Spleen (tissue), 7 donors: ENCODE measurements at regions not wholly inside any gene's neighbourhood (a gene's known extent, or its start where the extent isn't known, plus 50 kb on each side); places are given as distances from the start of the nearest gene placed in this dataset.
A peak's percentile ranks its signal among the peaks of the same experiment; 100 is the strongest.

ENCODE experiments used
- CTCF ChIP-seq, 11 experiments: fragments of 200-600 bp in 7 of 11; fragments of 450-650 bp in 4 of 11; sonication (generic) in 4 of 11; IDR thresholded peaks in 8 of 11; conservative IDR thresholded peaks in 3 of 11; 1 replicate in 7 of 11; 2 replicates in 4 of 11; pipeline versions ENCODE4 v1.4.0 to v1.8.0; 2016 to 2021; ENCODE audit warnings: antibody characterized with exemption in 11 of 11, inconsistent platforms in 4 of 11, mild to moderate bottlenecking in 1 of 11
- POLR2A ChIP-seq, 3 donors: fragments of 450-650 bp; IDR thresholded peaks; one replicate each; pipeline ENCODE4 v1.5.1; 2017; ENCODE audit warnings: antibody characterized with exemption in 3 of 3, mild to moderate bottlenecking in 1 of 3
- donor health status: DM: no; HTN: no; CAD: no; lungs with moderate emphysema.
- donor health status: DM: no; HTN: no; CAD: no.
- donor health status: DM: no; HTN: no; CAD: no.

- TF ChIP-seq POLR2A (IDR thresholded peaks at IDR 0.05) (no peak), CTCF (IDR thresholded peaks at IDR 0.05 in 8 of 11, conservative IDR thresholded peaks at IDR 0.05 in 3 of 11) (peak in 9 of 11 experiments; percentile 8 to 75 (median 68))
Observed at GRCh38 chr13:24995225-24995804, 100.6 kb upstream of the PABPC3 start.
